Transverse colon (tissue), 4 donors: ENCODE measurements at regions not wholly inside any gene's neighbourhood (a gene's known extent, or its start where the extent isn't known, plus 50 kb on each side); places are given as distances from the start of the nearest gene placed in this dataset.

Source experiments
- POLR2A ChIP-seq: fragments of 450-650 bp; IDR thresholded peaks from one replicate; pipeline ENCODE4 v1.6.1; 2016; ENCODE audit warnings: antibody characterized with exemption, mild to moderate bottlenecking, moderate library complexity
- POLR2AphosphoS5 ChIP-seq, 3 donors: sonication (generic); formaldehyde crosslinking; IDR thresholded peaks; one replicate each; pipeline ENCODE4 v1.6.1; 2016; ENCODE audit warnings: antibody characterized with exemption in 3 of 3
- TF ChIP-seq, protein P1 (sequence below), 5 experiments: fragments of 200-600 bp in 3 of 5; fragments of 450-650 bp in 2 of 5; sonication (generic) in 3 of 5; IDR thresholded peaks; 1 replicate in 2 of 5; 2 replicates in 3 of 5; pipeline ENCODE4 v1.5.1; 2016 to 2017; ENCODE audit warnings: antibody characterized with exemption in 5 of 5, inconsistent platforms in 3 of 5, mild to moderate bottlenecking in 2 of 5, moderate library complexity in 1 of 5

DNA sequence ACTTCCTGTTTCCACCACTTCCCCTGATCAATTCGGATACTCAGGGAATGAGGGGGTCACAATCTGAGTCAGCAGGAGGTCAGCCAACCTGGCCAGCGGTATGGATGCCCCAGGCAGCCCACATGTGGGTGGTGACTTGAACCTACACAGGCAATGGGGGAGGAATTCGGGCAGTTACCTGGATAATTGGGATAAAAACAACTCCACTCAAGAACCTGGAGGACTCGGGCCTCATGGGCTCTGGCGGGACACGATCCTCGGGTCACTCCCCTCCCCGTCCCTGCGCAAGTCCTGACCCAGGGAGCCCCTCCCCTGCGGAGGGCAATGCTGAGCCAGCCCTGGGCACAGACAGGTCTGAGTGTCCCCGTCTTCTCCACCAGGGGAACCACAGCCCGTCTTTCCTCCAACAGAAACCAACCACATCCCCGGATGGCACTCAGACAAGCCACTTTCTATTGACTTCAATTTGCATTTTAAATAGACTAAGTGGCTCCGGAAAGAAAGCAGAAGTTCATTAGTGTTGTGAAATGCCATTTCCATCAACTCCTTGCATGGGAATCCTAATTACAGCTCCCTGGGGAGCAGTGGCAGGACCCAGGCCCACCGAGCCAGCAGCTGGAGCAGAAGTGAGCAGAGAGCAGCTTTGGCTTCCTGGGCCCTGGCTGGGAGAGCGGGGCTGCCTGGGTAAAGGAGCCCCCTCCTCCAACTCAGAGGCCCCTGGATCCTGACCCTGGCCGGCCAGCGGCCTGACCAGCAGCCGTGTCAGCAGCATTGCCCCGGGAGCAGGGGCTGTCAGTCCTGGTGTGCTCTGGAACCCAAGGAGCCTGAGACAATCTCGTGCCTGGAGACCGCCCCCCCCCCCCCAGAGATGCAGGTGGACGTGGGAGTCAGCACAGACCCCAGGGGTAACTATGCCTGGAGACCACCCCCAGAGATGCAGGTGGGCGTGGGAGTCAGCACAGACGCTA is 374.1 kb downstream of the ADGRD1 start:
- TF ChIP-seq, protein P1, sequence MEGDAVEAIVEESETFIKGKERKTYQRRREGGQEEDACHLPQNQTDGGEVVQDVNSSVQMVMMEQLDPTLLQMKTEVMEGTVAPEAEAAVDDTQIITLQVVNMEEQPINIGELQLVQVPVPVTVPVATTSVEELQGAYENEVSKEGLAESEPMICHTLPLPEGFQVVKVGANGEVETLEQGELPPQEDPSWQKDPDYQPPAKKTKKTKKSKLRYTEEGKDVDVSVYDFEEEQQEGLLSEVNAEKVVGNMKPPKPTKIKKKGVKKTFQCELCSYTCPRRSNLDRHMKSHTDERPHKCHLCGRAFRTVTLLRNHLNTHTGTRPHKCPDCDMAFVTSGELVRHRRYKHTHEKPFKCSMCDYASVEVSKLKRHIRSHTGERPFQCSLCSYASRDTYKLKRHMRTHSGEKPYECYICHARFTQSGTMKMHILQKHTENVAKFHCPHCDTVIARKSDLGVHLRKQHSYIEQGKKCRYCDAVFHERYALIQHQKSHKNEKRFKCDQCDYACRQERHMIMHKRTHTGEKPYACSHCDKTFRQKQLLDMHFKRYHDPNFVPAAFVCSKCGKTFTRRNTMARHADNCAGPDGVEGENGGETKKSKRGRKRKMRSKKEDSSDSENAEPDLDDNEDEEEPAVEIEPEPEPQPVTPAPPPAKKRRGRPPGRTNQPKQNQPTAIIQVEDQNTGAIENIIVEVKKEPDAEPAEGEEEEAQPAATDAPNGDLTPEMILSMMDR (IDR thresholded peaks at IDR 0.05): no peak
- no peak for TF ChIP-seq POLR2A
- no peak for TF ChIP-seq POLR2AphosphoS5 (IDR thresholded peaks at IDR 0.05)
